Stimulated activated naive CD4-positive, alpha-beta T cell treated with Interleukin-2 at 50 U/mL for 16 hours (primary cell): ENCODE measurements at regions not wholly inside any gene's neighbourhood (a gene's known extent, or its start where the extent isn't known, plus 50 kb on each side); places are given as distances from the start of the nearest gene placed in this dataset.

Experiments used
- DNase-seq: peaks from one replicate; lab custom pipeline; 2025; lab: John Stamatoyannopoulos, UW

DNA sequence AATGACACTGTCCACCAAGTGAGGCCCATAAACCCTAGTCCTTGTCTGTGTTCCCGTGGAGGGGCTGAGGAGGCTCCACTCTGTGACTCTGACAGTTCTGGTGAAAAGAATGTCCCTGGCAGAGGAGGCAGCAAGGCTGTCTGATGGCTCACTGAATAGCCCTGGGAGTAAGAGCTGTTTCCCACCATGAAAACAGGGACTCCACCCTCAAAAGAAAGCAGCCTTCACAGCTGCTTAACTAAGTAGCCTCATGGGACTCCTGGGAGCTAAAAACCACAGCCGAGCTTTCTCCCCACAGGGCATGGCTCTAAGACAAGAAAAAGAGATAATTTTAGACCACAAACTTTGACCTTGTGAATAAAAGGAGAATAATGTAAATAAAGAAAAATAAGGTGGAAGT is 135.1 kb upstream of the FRY start:
- DNase-seq = no peak

DNA sequence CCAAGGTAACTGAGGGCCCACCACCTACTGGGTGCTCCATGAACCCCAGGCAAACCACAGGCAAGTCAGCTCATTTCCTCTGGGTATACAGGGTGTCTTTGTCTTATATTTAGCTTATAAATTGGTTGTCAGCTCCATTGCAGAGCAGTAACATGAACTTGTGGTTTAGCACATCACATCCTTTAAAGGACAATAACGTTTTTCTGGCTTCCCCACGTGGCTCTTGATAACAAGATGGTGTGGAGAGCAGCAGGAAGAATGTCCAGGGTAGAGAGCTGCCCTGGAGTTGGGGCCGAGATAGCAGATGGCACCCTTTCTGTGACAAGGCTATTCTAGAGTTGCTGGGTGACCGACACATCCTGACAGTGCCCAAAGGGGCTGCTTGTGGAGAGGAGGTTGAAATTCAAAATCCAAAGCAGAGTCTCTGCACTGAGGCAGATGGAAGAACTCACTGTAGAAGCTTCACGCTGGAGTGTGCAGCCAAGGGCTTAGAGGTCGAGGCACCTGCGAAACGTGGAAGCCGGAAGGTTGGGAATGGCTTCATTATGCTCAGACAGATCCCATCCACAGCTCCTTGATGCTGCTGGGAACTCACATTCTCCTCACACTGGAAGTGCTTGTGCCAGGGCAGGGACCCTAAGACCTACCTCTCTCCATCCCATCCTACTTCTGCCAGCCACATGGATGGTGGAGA is 133.0 kb upstream of the FRY start:
- DNase-seq = no peak

DNA sequence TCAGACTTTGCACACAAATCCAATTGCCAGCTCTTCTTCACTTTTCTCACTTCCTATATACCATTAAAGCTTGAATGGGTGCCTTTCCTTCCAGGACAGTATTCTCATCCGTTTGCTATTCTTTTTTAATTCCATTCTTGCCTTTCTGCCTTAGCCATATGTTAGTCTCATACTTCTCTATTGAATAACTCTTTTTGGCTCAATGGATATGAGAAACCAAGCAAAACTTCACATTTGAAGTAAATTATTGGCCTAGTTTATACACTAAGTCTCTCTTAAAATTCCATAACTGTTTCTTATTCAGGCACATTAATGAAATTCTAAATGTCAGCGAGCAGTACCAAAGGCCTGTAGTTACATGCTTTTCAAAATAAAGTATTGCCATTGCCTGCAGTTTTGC is 129.6 kb upstream of the FRY start:
- DNase-seq = no peak

DNA sequence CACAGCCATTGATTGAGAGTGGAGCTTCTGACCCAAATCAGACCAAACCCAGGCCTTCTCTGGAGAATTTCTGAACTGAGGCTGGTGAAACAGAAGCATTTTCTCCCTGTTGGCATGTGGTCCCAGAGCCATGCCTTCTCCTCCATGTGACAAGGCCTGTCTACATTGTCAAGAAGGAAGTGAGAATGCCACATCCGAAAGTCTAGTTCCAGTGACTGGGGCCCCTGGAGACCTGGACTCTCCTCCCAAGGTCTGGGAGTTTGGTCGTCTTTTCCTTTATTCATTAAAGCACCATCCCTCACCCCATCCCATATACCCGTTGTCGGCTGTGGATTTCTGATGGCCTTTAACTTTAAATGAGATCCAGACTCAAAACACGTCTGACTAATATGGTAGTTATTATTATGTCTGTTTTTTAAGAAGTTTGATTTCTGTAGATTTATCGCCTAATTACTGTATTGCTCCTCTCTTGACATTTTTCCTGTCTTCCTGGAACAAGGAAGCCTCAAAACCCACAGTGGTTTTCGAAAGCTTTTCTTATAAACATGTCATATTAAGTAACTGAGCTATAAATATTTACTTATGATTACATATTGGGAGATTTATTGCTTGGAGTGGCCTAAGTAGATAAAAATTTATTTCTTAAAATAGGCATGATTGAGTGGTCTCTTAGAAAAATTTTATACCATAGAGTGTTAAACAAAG is 128.3 kb upstream of the FRY start:
- DNase-seq = no peak

DNA sequence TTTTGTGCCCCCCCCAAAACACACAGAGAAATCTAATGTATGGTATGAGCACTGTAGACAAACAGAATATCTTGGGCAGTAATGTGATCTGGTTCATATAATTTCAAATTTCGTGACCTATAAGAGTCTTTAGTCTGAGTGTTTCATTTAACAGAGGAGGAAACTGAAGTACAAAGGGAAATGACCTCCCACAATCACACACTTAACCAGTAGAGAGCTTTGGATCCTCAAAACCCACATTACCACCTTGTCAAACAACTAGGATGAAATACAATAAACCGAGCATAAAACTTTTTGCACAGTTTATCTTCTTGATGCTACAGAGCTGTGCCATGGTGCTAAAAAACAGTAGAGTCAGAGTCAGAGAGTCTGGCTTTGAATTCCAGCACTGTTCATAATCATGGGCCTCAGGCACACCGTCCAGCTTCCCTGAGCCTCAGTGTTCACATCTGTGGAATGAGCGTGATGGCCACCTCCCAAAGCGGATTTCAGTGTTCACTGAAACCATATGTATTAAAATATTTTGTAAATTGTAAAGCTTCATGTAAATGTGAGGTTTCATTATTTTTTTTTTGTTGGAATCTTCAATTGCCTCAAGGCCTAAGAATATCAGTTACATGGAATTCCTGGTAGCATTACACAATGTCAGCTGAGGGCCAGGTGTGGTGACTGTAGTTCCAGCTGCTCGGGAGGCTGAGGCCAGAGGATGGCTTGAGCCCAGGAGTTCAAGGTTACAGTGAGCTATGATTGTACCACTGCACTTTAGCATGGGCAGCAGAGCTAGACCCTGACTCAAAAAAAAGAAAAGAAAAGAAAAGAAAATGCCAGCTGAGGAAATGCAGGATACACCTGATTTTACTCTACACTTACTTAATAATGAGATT is 126.4 kb upstream of the FRY start:
- no peak for DNase-seq

DNA sequence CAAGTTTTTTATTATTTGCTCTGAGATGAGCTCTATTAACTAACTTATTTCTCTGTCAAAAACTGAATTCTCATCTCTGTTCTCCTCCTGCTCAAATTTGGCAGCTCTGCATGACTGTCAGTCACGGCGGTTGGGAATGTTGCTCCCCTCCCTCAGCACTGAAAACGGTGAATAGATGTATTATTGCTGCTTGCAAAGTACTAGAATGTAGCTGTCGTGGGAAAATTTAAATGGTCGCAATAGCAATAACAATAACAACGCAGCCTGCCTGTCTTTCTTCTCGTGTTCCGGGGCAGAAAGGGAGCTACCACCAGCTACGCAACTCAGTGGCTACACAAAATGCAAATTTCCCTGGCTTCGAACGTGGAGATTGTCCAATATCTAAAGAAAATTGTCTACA is 125.6 kb upstream of the FRY start:
- no peak for DNase-seq

DNA sequence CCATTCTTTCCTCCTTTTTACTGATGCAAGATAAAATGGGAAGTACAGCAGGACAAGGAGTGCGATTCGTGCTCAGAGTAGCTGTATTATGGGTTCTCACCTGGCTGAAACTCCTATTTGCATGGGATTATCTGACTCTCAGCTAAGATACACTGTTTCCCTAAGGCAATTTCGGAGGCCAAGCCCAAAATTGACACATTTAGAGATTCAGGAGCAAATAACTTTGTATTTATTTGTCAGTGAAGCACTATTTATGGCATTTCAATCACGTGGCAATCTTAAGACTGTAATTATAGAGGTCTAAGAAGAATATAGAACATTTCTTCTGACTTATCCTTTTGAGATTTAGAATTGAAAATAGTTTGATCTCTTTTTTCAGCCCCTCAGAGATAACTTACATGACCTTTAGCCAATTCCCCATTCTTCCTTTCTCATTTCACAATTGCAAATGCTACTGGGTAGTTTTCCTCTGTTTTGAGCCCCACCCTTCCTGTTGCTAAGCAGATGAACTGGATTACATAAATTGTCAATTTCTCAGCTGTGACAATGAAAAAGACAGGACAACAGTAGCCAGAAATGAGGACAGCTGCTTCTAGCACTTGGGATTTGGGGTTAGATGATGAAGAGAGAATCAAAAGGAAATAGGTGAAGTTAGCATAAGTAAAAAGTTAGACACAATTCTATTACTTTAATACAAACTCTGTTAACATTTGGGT is 122.7 kb upstream of the FRY start:
- DNase-seq = no peak

DNA sequence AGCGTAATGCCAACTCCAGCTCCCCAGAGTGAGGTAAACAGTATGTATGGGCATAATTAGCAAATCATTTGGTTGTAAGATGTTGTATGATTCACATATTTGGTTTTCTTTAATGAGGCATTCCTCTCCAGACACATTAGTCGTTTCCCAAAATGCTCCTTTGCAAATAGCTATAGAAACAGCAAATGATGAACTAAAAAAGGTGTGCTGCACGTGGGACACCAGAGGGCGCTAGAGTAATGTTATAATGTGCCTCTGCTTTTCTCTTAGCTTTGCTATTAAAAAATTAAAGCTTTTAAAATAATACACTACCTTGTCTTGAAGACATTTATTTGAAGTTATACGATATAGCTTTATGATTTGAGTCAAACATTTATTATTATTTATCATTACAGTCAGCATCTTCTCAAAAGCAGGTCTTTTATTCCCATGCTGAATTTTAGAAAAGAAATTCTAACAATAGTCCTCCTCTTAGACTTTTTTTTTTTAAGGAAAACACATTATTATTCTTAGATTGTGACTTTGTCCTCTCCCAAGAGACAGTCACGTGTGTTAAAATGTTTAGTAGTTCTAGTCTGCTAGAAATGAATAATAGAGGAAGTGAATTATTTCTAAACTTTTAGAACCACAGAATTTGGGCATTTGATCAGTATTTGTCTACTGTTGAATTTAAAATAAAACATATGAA is 121.6 kb upstream of the FRY start:
- peak; percentile 24 for DNase-seq

DNA sequence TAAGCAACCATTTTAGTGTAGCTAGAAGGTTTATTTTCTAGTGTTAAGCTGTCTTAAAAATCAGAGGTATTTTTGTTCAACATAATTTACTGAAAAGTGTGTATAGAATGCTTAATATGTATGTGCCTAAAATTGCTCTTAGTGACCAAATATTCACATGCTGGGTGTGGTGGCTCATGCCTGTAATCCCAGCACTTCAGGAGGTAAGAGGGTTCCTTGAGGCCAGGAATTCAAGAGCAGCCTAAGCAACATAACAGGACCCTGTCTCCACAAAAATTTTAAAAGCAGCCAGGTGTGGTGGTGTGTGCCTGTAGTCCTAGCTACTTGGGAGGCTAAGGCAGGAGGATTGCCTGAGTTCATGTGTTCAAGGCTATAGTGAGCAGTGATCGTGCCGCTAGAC is 120.9 kb upstream of the FRY start:
- no peak for DNase-seq

DNA sequence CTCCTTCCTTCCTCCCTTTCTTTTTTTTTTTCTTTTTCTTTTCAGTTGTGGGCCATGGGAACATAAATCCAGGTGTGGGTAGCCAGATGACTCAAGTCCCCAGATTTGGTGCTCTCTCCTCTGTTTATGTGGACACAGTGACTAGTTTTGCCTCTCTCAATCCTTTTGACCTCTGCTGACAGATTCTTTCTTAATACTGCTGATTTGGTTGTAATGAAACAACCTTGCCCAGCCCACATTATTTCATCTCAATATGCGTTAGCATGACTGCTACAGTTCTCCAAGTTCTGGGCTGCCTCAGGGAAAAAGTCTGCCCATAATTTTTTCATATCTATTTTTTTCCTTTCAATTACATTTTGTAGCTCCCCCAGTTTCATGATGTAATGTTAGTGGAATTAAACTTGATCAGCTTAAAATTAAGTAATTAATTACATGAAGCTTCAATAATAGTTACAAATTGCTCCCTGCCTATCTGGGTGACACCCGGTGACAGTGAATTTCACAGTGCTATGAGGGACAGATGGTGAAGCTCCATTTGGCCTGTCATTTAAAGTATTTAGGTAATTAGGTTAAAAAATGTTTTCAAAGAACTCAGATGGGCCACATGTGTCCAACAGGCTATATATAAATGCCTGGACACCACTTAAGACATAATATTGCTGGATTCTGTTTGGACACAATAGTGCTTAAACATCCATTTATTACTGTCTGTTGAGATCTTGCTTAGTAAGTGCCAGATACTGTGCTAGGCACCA is 118.8 kb upstream of the FRY start:
- DNase-seq = no peak

DNA sequence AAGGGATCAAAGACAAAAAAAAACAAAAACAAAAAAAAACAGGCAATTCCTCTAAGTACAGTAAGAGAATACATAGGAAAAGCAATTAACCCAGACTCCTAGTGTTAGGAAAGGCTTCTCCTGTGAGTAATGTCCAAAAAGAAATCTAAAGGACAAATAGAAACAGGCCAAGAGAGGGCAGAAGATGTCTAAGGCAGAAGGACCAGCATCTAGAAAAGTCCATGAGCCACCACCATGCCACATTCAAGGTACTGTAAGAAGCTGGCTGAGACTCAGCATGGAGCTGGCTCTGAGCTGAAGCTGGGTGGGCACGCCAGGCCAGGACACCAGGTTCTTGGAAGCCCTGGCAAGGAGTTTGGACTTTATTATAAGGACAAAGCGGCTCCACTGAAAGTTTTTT is 118.1 kb upstream of the FRY start:
- DNase-seq = no peak

DNA sequence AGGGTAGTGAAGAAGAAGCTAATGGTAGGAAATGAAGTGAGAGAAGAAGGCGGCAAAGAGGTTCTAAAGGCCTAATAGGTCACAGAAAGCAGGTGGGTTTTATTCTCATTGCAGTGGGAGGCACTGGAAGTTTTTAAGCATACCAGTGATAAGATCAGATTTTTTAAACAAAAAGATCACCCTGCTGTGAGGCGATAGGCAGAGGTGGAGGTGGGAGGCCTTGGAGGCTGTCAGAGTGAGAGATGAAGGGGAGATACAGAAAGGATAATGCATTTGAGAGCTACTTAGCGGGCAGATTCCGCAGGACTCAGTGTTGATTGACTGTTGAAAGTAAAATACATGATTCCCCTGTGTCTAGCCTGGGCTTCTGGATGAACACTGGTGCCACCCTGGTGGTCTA is 116.7 kb upstream of the FRY start:
- DNase-seq = no peak

DNA sequence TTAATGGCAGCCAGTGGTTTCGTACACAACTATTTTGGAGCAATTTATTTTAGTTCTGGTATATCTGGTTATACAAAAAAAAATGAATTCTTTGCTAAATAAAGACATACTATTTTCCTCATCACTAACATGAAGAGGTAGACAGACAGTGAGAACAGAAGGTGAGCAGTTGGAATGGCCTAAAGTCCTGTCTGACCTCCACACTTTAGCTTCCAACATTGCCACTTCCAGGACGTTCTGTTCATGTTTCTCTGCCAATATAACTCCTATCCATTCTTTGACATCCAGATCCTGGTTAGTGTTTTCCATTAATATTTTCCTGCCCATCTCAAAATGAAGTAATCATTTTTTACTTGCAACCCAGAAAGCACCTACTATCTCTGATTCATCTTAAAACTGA is 112.9 kb upstream of the FRY start:
- no peak for DNase-seq

DNA sequence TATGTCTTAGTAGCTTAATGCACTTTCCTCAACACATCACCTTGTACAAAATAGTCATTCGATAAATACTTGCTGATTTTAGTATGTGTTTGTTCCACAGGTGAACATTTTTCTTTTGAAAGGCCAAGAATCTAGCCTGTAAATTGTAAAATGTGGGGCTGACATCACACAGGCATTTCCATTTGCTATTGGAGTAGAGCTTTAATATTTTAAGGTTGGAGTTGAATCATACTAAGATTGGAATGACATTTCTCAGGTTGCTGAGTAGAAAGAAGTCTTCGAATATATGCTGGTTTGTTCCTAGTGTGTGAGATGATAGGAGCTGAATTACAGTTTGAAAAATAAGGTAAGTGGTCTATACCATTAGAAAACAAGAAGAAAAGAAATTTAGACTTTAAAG is 112.3 kb upstream of the FRY start:
- no peak for DNase-seq

DNA sequence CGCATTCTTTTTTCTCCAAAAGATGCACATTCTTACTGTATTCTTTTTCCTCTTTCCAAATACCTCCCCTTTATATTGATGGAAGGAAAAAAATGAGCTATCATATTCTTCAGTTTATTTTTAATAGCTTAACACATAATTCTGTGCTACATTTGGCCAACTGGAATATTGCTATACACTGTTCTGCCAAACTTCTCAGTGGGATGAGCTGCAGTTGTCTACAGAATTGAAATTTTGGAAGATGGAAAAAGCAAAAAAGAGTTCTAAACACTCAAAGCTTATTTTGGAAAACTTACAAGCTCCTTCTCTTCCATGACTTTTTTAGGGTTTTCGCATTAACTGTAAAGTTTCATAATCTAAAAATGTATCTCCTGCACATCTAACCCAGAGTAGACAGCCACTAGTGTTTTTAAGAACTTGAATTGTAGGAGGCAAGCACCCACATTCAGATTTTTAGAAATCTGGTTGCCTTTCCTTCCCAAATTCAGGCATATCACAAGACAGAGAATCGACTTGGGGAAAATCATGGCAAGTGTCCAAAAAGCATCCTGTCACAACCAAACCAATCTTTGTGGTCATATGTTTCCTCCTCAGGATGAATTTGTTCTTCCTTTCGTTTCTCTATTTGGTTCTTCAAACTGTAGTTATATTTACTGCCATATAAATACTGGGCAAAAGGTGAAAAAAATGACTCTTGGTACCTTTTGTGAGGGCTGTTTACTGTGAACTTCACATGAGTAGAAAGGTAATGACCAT is 111.4 kb upstream of the FRY start:
- no peak for DNase-seq

DNA sequence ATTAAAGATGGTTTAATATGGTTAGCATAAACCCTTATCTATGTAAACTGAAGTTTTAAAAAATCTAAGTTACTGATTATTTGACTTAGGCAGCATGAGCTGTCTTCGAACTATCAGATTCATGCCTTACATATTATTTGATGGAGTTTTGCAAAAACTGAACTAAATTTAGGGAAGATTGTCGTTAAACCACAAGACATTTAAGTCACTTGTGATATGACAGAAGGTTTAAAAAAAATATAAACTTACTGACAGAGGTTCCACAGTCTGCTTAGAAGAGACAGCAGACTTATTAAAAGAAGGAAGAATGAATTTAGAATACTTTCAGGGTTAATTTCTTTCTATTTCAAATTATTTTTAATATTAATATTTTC is 110.9 kb upstream of the FRY start:
- no peak for DNase-seq

DNA sequence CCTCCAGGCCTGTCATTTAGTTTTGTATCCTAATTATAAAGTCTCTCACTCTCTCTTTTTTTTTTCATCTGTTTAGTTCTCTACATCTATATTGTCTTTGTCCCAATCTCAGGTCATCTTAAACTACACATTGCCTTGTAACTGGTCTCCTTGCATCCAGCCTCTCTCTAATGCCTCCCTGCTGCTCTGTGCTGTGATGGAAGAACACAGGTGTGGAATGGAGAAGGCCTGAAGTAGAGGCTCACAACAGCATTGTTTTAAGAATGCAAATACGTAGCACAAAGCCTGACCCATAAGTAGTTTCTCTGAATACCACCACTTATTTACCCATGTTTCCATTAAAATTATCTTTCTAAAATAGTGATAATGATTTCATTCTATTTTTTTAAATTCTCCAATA is 108.8 kb upstream of the FRY start:
- DNase-seq = no peak

DNA sequence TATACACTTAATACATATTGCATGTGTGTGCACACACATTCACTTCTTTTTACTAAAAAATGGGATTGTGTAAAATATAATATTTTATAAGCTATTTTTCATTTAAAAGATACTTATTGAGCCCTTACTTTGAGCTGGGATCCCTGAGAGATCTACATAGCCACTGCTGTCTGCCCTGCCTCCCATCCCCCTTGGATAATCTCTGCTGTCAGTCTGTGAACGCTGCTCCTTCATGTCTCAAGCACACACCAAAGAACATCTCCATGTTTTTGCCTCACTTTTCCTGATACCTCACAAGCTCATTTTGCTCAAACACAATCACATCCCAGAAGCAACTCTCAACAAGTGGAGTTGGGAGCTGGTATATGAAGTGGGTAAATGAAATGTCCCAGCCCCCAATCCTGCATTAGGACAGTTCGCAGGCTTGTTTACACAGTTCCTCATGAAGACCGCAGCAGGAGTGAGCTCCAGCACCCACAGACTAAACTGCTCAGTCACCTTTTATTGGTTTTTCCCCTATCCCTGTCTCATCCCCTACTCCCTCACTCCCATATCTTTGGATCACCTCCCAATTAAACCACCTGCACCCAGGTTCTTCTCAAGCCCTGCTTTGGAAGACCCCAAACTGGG is 108.3 kb upstream of the FRY start:
- DNase-seq = no peak

DNA sequence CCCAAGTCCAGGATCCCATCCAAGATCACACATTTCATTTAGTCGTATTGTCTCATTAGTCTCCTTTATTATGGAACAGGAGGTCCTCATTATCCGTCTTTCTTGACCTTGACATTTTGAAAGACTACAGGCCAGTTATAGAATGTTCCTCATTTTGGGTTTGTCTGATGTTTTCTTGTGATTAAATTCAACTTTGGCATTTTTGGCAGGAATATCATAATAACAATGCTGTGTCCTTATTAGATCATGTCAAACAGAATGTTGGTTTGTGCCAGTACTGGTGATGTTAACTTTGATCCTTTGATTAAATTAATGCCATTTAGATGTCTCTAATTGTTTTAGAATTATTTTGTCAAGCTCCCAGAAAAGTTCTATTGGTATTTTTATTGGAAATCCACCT is 106.5 kb upstream of the FRY start:
- no peak for DNase-seq

DNA sequence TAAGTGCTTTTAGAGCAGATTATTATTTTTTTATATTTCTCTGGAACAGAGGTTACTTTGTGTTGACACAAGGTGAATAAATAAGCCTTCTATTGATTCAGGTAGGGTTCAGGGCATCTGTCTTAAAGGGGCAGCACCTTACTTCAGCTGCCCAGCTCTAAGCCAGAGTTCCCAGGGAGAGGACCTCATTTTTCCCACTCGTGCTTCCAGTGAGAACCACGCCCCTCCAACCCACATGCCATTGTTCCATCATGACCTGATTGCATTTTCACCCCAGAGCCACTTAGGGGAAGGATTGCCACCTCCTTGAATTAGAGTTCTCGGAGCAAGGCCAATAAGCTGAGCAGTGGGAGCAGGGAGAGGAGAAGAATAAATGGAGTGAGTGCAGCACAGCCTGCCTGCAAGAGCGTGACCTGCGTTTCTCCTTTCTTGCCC is 104.3 kb upstream of the FRY start:
- no peak for DNase-seq
